Hypothalamus (tissue), 51 donors: ENCODE measurements at regions not wholly inside any gene's neighbourhood (a gene's known extent, or its start where the extent isn't known, plus 50 kb on each side); places are given as distances from the start of the nearest gene placed in this dataset.
"Not testable (repeated sequence)": the region's sequence is repeated elsewhere in the genome, so short reads cannot be mapped to it uniquely, and the experiment has no call there.

Experiments used
- DNase-seq, 51 donors: peaks; one replicate each; lab custom pipeline; 2025; lab: John Stamatoyannopoulos, UW

- no peak for DNase-seq
These were observed 201.3 kb downstream of the AKAP7 start for GRCh38 chr6:131336596-131336995.

GRCh38 chr6:131346896-131347295 is 211.6 kb downstream of the AKAP7 start:
- DNase-seq = not testable (repeated sequence)

GRCh38 chr6:131348572-131348971 is 213.3 kb downstream of the AKAP7 start:
- DNase-seq = no peak

GRCh38 chr6:131349199-131349598 is 213.9 kb downstream of the AKAP7 start:
- no peak for DNase-seq

GRCh38 chr6:131353106-131353505 is 217.8 kb downstream of the AKAP7 start:
- no peak for DNase-seq

- no peak for DNase-seq
These were observed 218.6 kb downstream of the AKAP7 start for GRCh38 chr6:131353876-131354275.

- DNase-seq = no peak
These were observed 218.7 kb upstream of the ARG1 start for GRCh38 chr6:131354356-131354755.

- DNase-seq = no peak
These were observed 216.9 kb upstream of the ARG1 start for GRCh38 chr6:131356161-131356560.

GRCh38 chr6:131357501-131357900 is 215.5 kb upstream of the ARG1 start:
- DNase-seq = no peak

GRCh38 chr6:131362070-131362469 is 211.0 kb upstream of the ARG1 start:
- DNase-seq = no peak

- DNase-seq = no peak
These were observed 210.3 kb upstream of the ARG1 start for GRCh38 chr6:131362696-131363095.

GRCh38 chr6:131363947-131364834 is 208.8 kb upstream of the ARG1 start:
- no peak for DNase-seq

- DNase-seq = no peak
These were observed 206.8 kb upstream of the ARG1 start for GRCh38 chr6:131366223-131366622.

GRCh38 chr6:131367206-131367873 is 205.7 kb upstream of the ARG1 start:
- DNase-seq = no peak

GRCh38 chr6:131368198-131368911 is 204.7 kb upstream of the ARG1 start:
- peak in 31 of 51 donors; percentile 1 to 69 (median 35) for DNase-seq

- DNase-seq = no peak
These were observed 200.5 kb upstream of the ARG1 start for GRCh38 chr6:131372535-131372934.

- DNase-seq = no peak
These were observed 195.8 kb upstream of the ARG1 start for GRCh38 chr6:131377112-131377705.

- DNase-seq = no peak
These were observed 194.2 kb upstream of the ARG1 start for GRCh38 chr6:131378874-131379273.

- DNase-seq = no peak
These were observed 193.1 kb upstream of the ARG1 start for GRCh38 chr6:131379948-131380347.

- no peak for DNase-seq
These were observed 191.8 kb upstream of the ARG1 start for GRCh38 chr6:131381052-131381708.
